T follicular helper cell (primary cell): ENCODE measurements at regions not wholly inside any gene's neighbourhood (a gene's known extent, or its start where the extent isn't known, plus 50 kb on each side); places are given as distances from the start of the nearest gene placed in this dataset.
"Not testable (repeated sequence)": the region's sequence is repeated elsewhere in the genome, so short reads cannot be mapped to it uniquely, and the experiment has no call there.

Experiments
- DNase-seq: peaks from one replicate; pipeline ENCODE4 v3.0.0-alpha.2; 2020; ENCODE audit warnings: low read depth

GRCh38 chr20:22529150-22530019 is 55.0 kb downstream of the FOXA2 start:
- no peak for DNase-seq

GRCh38 chr20:22526512-22527012 is 57.8 kb downstream of the FOXA2 start:
- DNase-seq: no peak

GRCh38 chr20:22525821-22526220 is 58.6 kb downstream of the FOXA2 start:
- DNase-seq: no peak

GRCh38 chr20:22525069-22525820 is 59.1 kb downstream of the FOXA2 start:
- no peak for DNase-seq

- DNase-seq: no peak
Observed at GRCh38 chr20:22524393-22525015, 59.9 kb downstream of the FOXA2 start.

GRCh38 chr20:22523499-22524392 is 60.6 kb downstream of the FOXA2 start:
- DNase-seq: no peak

GRCh38 chr20:22523128-22523498 is 61.3 kb downstream of the FOXA2 start:
- no peak for DNase-seq

- DNase-seq: no peak
Observed at GRCh38 chr20:22522701-22523100, 61.7 kb downstream of the FOXA2 start.

GRCh38 chr20:22521940-22522339 is 62.4 kb downstream of the FOXA2 start:
- not testable (repeated sequence) for DNase-seq

GRCh38 chr20:22520381-22520780 is 64.0 kb downstream of the FOXA2 start:
- no peak for DNase-seq

GRCh38 chr20:22515264-22515663 is 69.1 kb downstream of the FOXA2 start:
- no peak for DNase-seq

- no peak for DNase-seq
Observed at GRCh38 chr20:22513574-22513973, 70.8 kb downstream of the FOXA2 start.

GRCh38 chr20:22512911-22513489 is 71.4 kb downstream of the FOXA2 start:
- DNase-seq: no peak

- DNase-seq: no peak
Observed at GRCh38 chr20:22511943-22512910, 72.1 kb downstream of the FOXA2 start.

GRCh38 chr20:22509843-22510147 is 74.6 kb downstream of the FOXA2 start:
- DNase-seq: no peak

- DNase-seq: no peak
Observed at GRCh38 chr20:22509090-22509842, 75.1 kb downstream of the FOXA2 start.

- DNase-seq: no peak
Observed at GRCh38 chr20:22508426-22508825, 75.9 kb downstream of the FOXA2 start.

- DNase-seq: no peak
Observed at GRCh38 chr20:22507240-22507961, 77.0 kb downstream of the FOXA2 start.

GRCh38 chr20:22506827-22507226 is 77.5 kb downstream of the FOXA2 start:
- DNase-seq: no peak
